IMR-90 (cell line): ENCODE measurements at regions not wholly inside any gene's neighbourhood (a gene's known extent, or its start where the extent isn't known, plus 50 kb on each side); places are given as distances from the start of the nearest gene placed in this dataset.

Experiments
- ATAC-seq: fragments of 200-7000 bp; cut with Tn5 transposase; 2 replicates; pipeline ENCODE4 v1.9.1; 2020; ENCODE audit warnings: low read depth, mild to moderate bottlenecking, moderate library complexity
- BruUV-seq: library from RNA; stranded (reverse); fragments of 400-500 nt; replicated peaks from 2 replicates; lab custom pipeline; 2021; lab: Mats Ljungman, UMichigan
- CTCF ChIA-PET: fragments of 300-600 bp; formaldehyde crosslinking; extraction: SDS; loops from one replicate; lab custom pipeline; 2021; ENCODE audit warnings: antibody characterized with exemption; lab: Yijun Ruan, JAX
- POLR2A ChIA-PET: fragments of 300-600 bp; sonication (Branson Sonifier 250); formaldehyde crosslinking; loops from one replicate; lab custom pipeline; 2022; ENCODE audit warnings: antibody characterized with exemption; ENCODE audit not compliant: unreplicated experiment; lab: Charles Lee
- DNase-seq: peaks from one replicate; pipeline ENCODE4 v3.0.0; 2013
- H2AFZ ChIP-seq: replicated peaks from 2 replicates; pipeline ENCODE3; 2013; ENCODE audit warnings: low read length, mild to moderate bottlenecking; ENCODE audit not compliant: poor library complexity
- H2AK5ac ChIP-seq: 2 replicates; pipeline ENCODE4 v1.6.1; 2013; ENCODE audit warnings: low read depth, low read length, inconsistent platforms
- H2AK9ac ChIP-seq: replicated peaks from 2 replicates; pipeline ENCODE3; 2013; ENCODE audit warnings: mild to moderate bottlenecking, low read depth, low read length, moderate library complexity; ENCODE audit not compliant: poor library complexity
- H2BK120ac ChIP-seq: 2 replicates; pipeline ENCODE4 v1.6.1; 2013; ENCODE audit warnings: low read depth, low read length, inconsistent platforms
- H2BK15ac ChIP-seq: 3 replicates; pipeline ENCODE4 v1.6.1; 2013; ENCODE audit warnings: low read depth, low read length, inconsistent platforms
- H2BK20ac ChIP-seq: 2 replicates; pipeline ENCODE4 v1.6.1; 2013; ENCODE audit warnings: low read depth, mild to moderate bottlenecking, inconsistent platforms, low read length, moderate library complexity
- H2BK5ac ChIP-seq: 2 replicates; pipeline ENCODE4 v1.6.1; 2013; ENCODE audit warnings: mild to moderate bottlenecking, low read depth, low read length, inconsistent platforms; ENCODE audit not compliant: poor library complexity, severe bottlenecking
- H3K14ac ChIP-seq: replicated peaks from 2 replicates; pipeline ENCODE4 v1.6.1; 2013; ENCODE audit warnings: low read depth, low read length, inconsistent platforms
- H3K18ac ChIP-seq: 2 replicates; pipeline ENCODE4 v1.6.1; 2013; ENCODE audit warnings: low read depth, low read length, control low read depth
- H3K23ac ChIP-seq: 2 replicates; pipeline ENCODE4 v1.6.1; 2013; ENCODE audit warnings: low read depth, low read length, inconsistent platforms
- H3K27ac ChIP-seq: 2 replicates; pipeline ENCODE4 v1.5.1; 2013; ENCODE audit warnings: mild to moderate bottlenecking, control low read depth, low read length; ENCODE audit not compliant: insufficient read depth
- H3K27me3 ChIP-seq: 2 replicates; pipeline ENCODE4 v1.6.1; 2013; ENCODE audit warnings: low read length; ENCODE audit not compliant: control insufficient read depth, insufficient read depth
- H3K36me3 ChIP-seq: 2 replicates; pipeline ENCODE4 v1.6.1; 2013; ENCODE audit warnings: low read length, mixed read lengths; ENCODE audit not compliant: control insufficient read depth, insufficient read depth
- H3K4ac ChIP-seq: 2 replicates; pipeline ENCODE4 v1.6.1; 2013; ENCODE audit warnings: low read depth, low read length, inconsistent platforms
- H3K4me1 ChIP-seq: 2 replicates; pipeline ENCODE4 v1.6.1; 2013; ENCODE audit warnings: low read length, mixed read lengths; ENCODE audit not compliant: control insufficient read depth, insufficient read depth
- H3K4me2 ChIP-seq: 2 replicates; pipeline ENCODE4 v1.6.1; 2013; ENCODE audit warnings: low read depth, mild to moderate bottlenecking, control low read depth, low read length, moderate library complexity
- H3K4me3 ChIP-seq: 2 replicates; pipeline ENCODE4 v1.5.1; 2013; ENCODE audit warnings: low read depth, mild to moderate bottlenecking, control low read depth, low read length, moderate library complexity; ENCODE audit not compliant: insufficient read depth
- H3K56ac ChIP-seq: 2 replicates; pipeline ENCODE4 v1.6.1; 2013; ENCODE audit warnings: low read length, inconsistent platforms; ENCODE audit not compliant: insufficient read depth; ENCODE audit errors: extremely low read depth
- H3K79me1 ChIP-seq, 2 experiments: 2 replicates each; pipeline ENCODE4 v1.6.1; 2013; ENCODE audit warnings: low read length in 2 of 2, inconsistent platforms in 1 of 2, low read depth in 1 of 2
- H3K9ac ChIP-seq: 2 replicates; pipeline ENCODE4 v1.6.1; 2013; ENCODE audit warnings: low read depth, low read length, control low read depth
- H3K9me1 ChIP-seq: 2 replicates; pipeline ENCODE4 v1.6.1; 2013; ENCODE audit warnings: low read length, inconsistent platforms; ENCODE audit not compliant: insufficient read depth
- H3K9me3 ChIP-seq: 2 replicates; pipeline ENCODE4 v1.6.1; 2013; ENCODE audit warnings: low read length; ENCODE audit not compliant: control insufficient read depth, insufficient read depth
- H4K20me1 ChIP-seq: 2 replicates; pipeline ENCODE4 v1.6.1; 2013; ENCODE audit warnings: low read length, inconsistent platforms; ENCODE audit not compliant: insufficient read depth
- H4K5ac ChIP-seq: 2 replicates; pipeline ENCODE4 v1.6.1; 2013; ENCODE audit warnings: mild to moderate bottlenecking, low read depth, low read length, control low read depth
- H4K8ac ChIP-seq, 2 experiments: 2 replicates each; pipeline ENCODE4 v1.6.1; 2013; ENCODE audit warnings: low read depth in 2 of 2, low read length in 2 of 2, control low read depth in 1 of 2, inconsistent platforms in 1 of 2
- H4K91ac ChIP-seq: 2 replicates; pipeline ENCODE4 v1.6.1; 2013; ENCODE audit warnings: low read depth, low read length, inconsistent platforms; ENCODE audit not compliant: insufficient read depth
- FOS ChIP-seq: fragments of 150-350 bp; IDR thresholded peaks from 2 replicates; pipeline ENCODE4 v1.6.1; 2016; ENCODE audit warnings: low read depth, low read length
- WGBS, 2 experiments: methylation state at CpG; one replicate each; pipeline versions ENCODE4 v1.1.5 to v1.1.7; 2013; ENCODE audit warnings: missing lambda C conversion rate in 2 of 2; ENCODE audit not compliant: insufficient read length in 1 of 2; ENCODE audit errors: extremely low coverage in 2 of 2; 5-methylcytosine and 5-hydroxymethylcytosine counted together
- dilution Hi-C: fragments of 300-500 bp; cut with HindIII; formaldehyde crosslinking; loops from one replicate; pipeline ENCODE4 v1.14.3; 2018; ENCODE audit warnings: low sequenced_read_pairs; ENCODE audit not compliant: unreplicated experiment
- in situ Hi-C: fragments of 300-500 bp; cut with MboI; formaldehyde crosslinking; loops from 3 replicates; pipeline ENCODE4 v1.14.3; 2019; ENCODE audit warnings: low sequenced_read_pairs, inconsistent platforms, mixed read lengths
- intact Hi-C: fragments of 100-400 bp; cut with micrococcal nuclease; formaldehyde crosslinking; loops from 2 replicates; pipeline ENCODE4 v1.10.0; 2022

DNA sequence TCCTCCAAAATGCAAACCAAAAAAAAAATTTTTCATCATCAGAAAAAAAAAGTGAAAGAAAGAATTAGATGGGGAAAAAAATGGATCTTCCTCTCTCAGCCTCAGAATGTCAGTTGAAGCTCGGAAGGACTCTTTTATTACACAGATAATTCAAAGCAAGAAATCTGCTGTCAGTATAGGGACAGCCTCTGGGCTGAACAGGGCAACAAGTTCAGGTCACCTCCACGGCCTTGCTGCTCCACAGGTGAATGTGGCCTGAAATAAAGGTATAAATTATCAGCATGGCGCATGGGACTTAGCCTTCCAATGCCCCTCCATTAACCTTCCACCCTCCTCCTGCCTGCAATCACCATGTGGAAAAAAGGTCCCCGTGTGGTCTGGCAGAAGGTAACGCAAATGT lies 316.8 kb upstream of the POU3F3 start:
- Histone ChIP-seq H3K9me1 (no peaks in the 10 kb centered on the region), H2BK20ac (no peak overlapping the region), H2AFZ (no peak overlapping the region), H2BK5ac (no peak overlapping the region), H3K4me3 (no peak overlapping the region), H3K4me2 (no peak overlapping the region), H3K79me1 (no peaks in the 10 kb centered on the region), H4K20me1 (no peaks in the 10 kb centered on the region), H3K18ac (no peak overlapping the region), H3K4me1 (no peaks in the 10 kb centered on the region), H3K27me3 (no peaks in the 10 kb centered on the region), H3K27ac (no peak overlapping the region), H3K9me3 (peaks cover 6% of the 10 kb centered on the region; the same call in 1 of the 2 replicates), H3K36me3 (no peaks in the 10 kb centered on the region), H3K14ac (no peak overlapping the region), H2AK9ac (no peak overlapping the region), H3K4ac (no peak overlapping the region), H4K91ac (no peak overlapping the region), H2BK120ac (no peak overlapping the region), H3K56ac (no peak overlapping the region), H4K5ac (no peak overlapping the region), H2BK15ac (no peak overlapping the region), H3K23ac (no peak overlapping the region), H3K9ac (no peak overlapping the region), H2AK5ac (no peak overlapping the region), H4K8ac (no peak overlapping the region)
- no peak for TF ChIP-seq FOS
- WGBS, 2 experiments, result no CpG with 5 or more reads among the region's 5 CpGs
- no peak for DNase-seq
- ChIA-PET POLR2A (no interaction called here), CTCF (no interaction called here)
- intact Hi-C loops, result no loop called here
- no peak for ATAC-seq
- dilution Hi-C loops, result no loop called here
- in situ Hi-C loops, result no loop called here
- no TSS peak for BruUV-seq
